ENCODE measurements at regions not wholly inside any gene's neighbourhood (a gene's known extent, or its start where the extent isn't known, plus 50 kb on each side); places are given as distances from the start of the nearest gene placed in this dataset.

GRCh38 chr2:117701365-117701764, 113.1 kb upstream of the DDX18 start:
- Histone ChIP-seq H3K27ac (ENCODE audit: insufficient read depth, low read length) (no peak overlapping the region), H3K56ac (ENCODE audit: extremely low read depth, insufficient read depth, low read length) (no peak overlapping the region), H3K23ac (ENCODE audit: low read depth, low read length) (no peak overlapping the region), H3K18ac (ENCODE audit: low read depth, low read length) (no peak overlapping the region), H3K9ac (ENCODE audit: low read depth, low read length) (no peak overlapping the region), H3K4ac (ENCODE audit: low read depth, low read length) (no peak overlapping the region), H4K5ac (ENCODE audit: low read depth, low read length) (no peak overlapping the region), H4K20me1 (ENCODE audit: insufficient read depth, low read length) (no peaks in the 10 kb centered on the region), H2AK9ac (replicated peaks; ENCODE audit: low read depth, low read length, poor library complexity) (no peak overlapping the region), H2BK20ac (ENCODE audit: low read depth, low read length) (no peak overlapping the region), H3K4me1 (ENCODE audit: control insufficient read depth, insufficient read depth, low read length) (no peaks in the 10 kb centered on the region), H4K8ac (ENCODE audit: low read depth in 2 of 2, low read length in 2 of 2) (no peak overlapping the region), H3K14ac (replicated peaks; ENCODE audit: low read depth, low read length) (no peak overlapping the region), H2BK5ac (ENCODE audit: low read depth, low read length, poor library complexity, severe bottlenecking) (no peak overlapping the region), H3K27me3 (ENCODE audit: control insufficient read depth, insufficient read depth, low read length) (no peaks in the 10 kb centered on the region), H2AFZ (replicated peaks; ENCODE audit: low read length, poor library complexity) (no peak overlapping the region), H2AK5ac (ENCODE audit: low read depth, low read length) (no peak overlapping the region), H4K91ac (ENCODE audit: insufficient read depth, low read depth, low read length) (no peak overlapping the region), H3K4me3 (ENCODE audit: insufficient read depth, low read depth, low read length) (no peak overlapping the region), H3K4me2 (ENCODE audit: low read depth, low read length) (no peak overlapping the region), H3K36me3 (ENCODE audit: control insufficient read depth, insufficient read depth, low read length) (no peaks in the 10 kb centered on the region), H3K79me1 (ENCODE audit: low read depth in 1 of 2, low read length in 2 of 2) (no peaks in the 10 kb centered on the region), H3K9me1 (ENCODE audit: insufficient read depth, low read length) (no peaks in the 10 kb centered on the region), H2BK120ac (ENCODE audit: low read depth, low read length) (no peak overlapping the region), H3K9me3 (ENCODE audit: control insufficient read depth, insufficient read depth, low read length) (peaks cover 6% of the 10 kb centered on the region), H2BK15ac (ENCODE audit: low read depth, low read length) (no peak overlapping the region)
- no TSS peak for BruUV-seq (replicated peaks)
- dilution Hi-C loops (cut with HindIII; ENCODE audit: low sequenced_read_pairs, unreplicated experiment) (no loop called here), in situ Hi-C loops (cut with MboI; ENCODE audit: low sequenced_read_pairs) (no loop called here), intact Hi-C loops (cut with micrococcal nuclease) (no loop called here)
- no peak for ATAC-seq (ENCODE audit: low read depth)
- DNase-seq, result no peak
- ChIA-PET CTCF (no interaction called here), POLR2A (ENCODE audit: unreplicated experiment) (no interaction called here)
- WGBS, 2 experiments (ENCODE audit: extremely low coverage in 2 of 2, insufficient read length in 1 of 2), result 57% methylated on average over 1 of the region's 2 CpGs; no CpG with 5 or more reads in 1 of the 2 experiments
- TF ChIP-seq NFE2L2 (IDR thresholded peaks at IDR 0.05; ENCODE audit: low read depth, low read length) (no peak), POLR2A (IDR thresholded peaks at IDR 0.05; ENCODE audit: low read depth, low read length) (no peak), RAD21 (IDR thresholded peaks at IDR 0.05; ENCODE audit: low read length) (no peak), SMC3 (IDR thresholded peaks at IDR 0.05; ENCODE audit: low read depth, low read length) (no peak)
